Fibroblast of lung (primary cell): ENCODE measurements at regions not wholly inside any gene's neighbourhood (a gene's known extent, or its start where the extent isn't known, plus 50 kb on each side); places are given as distances from the start of the nearest gene placed in this dataset.
A peak's percentile ranks its signal among the peaks of the same experiment; 100 is the strongest.
"Not testable (repeated sequence)": the region's sequence is repeated elsewhere in the genome, so short reads cannot be mapped to it uniquely, and the experiment has no call there.

Experiments used
- DNase-seq, 2 donors: peaks; one replicate each; pipeline versions ENCODE4 v3.0.0 to v3.0.0-alpha.2; 2010; ENCODE audit warnings: low read depth in 2 of 2
- H2AFZ ChIP-seq: 2 replicates; pipeline ENCODE4 v1.5.1; 2012; ENCODE audit warnings: low read length, control low read depth, inconsistent platforms
- H3K27ac ChIP-seq: 2 replicates; pipeline ENCODE4 v1.5.1; 2011; ENCODE audit warnings: low read length, control low read depth; ENCODE audit not compliant: insufficient read depth
- H3K27me3 ChIP-seq: 2 replicates; pipeline ENCODE4 v1.5.1; 2011; ENCODE audit warnings: mild to moderate bottlenecking, low read length; ENCODE audit not compliant: control insufficient read depth, insufficient read depth
- H3K36me3 ChIP-seq: 2 replicates; pipeline ENCODE4 v1.5.1; 2011; ENCODE audit warnings: low read length; ENCODE audit not compliant: control insufficient read depth, insufficient read depth
- H3K4me1 ChIP-seq: 2 replicates; pipeline ENCODE4 v1.5.1; 2011; ENCODE audit warnings: low read length; ENCODE audit not compliant: control insufficient read depth, insufficient read depth; ENCODE audit errors: extremely low read depth
- H3K4me2 ChIP-seq: 2 replicates; pipeline ENCODE4 v1.5.1; 2011; ENCODE audit warnings: low read length, control low read depth; ENCODE audit not compliant: insufficient read depth; ENCODE audit errors: extremely low read depth
- H3K4me3 ChIP-seq, 4 experiments: fragments of 200-600 bp in 1 of 4; sonication (generic) in 1 of 4; replicated peaks in 1 of 4; 2 replicates each; pipeline ENCODE4 v1.5.1; 2011 to 2016; ENCODE audit warnings: low read length in 4 of 4, low read depth in 3 of 4, mild to moderate bottlenecking in 3 of 4, control low read depth in 2 of 4, inconsistent platforms in 1 of 4, mixed read lengths in 1 of 4; ENCODE audit not compliant: insufficient read depth in 1 of 4; ENCODE audit errors: control extremely low read depth in 1 of 4
- H3K79me2 ChIP-seq: 2 replicates; pipeline ENCODE4 v1.5.1; 2012; ENCODE audit warnings: mild to moderate bottlenecking, low read length, inconsistent platforms; ENCODE audit not compliant: control insufficient read depth, insufficient read depth
- H3K9ac ChIP-seq: 2 replicates; pipeline ENCODE4 v1.5.1; 2011; ENCODE audit warnings: mild to moderate bottlenecking, low read length, control low read depth; ENCODE audit not compliant: insufficient read depth
- H3K9me3 ChIP-seq: 2 replicates; pipeline ENCODE4 v1.5.1; 2012; ENCODE audit warnings: low read depth, low read length; ENCODE audit not compliant: control insufficient read depth, insufficient read depth
- H4K20me1 ChIP-seq: 2 replicates; pipeline ENCODE4 v1.5.1; 2011; ENCODE audit warnings: low read length; ENCODE audit not compliant: control insufficient read depth, insufficient read depth; ENCODE audit errors: extremely low read depth
- CTCF ChIP-seq, 2 donors: IDR thresholded peaks in 1 of 2; conservative IDR thresholded peaks in 1 of 2; 1 replicate in 1 of 2; 2 replicates in 1 of 2; pipeline ENCODE4 v1.5.1; 2011 to 2012; ENCODE audit warnings: low read length in 2 of 2, control low read depth in 1 of 2, inconsistent platforms in 1 of 2, low read depth in 1 of 2, mild to moderate bottlenecking in 1 of 2
- EZH2 ChIP-seq: IDR thresholded peaks from 2 replicates; pipeline ENCODE4 v1.5.1; 2012; ENCODE audit warnings: low read length, control low read depth, mild to moderate bottlenecking; ENCODE audit errors: missing control alignments

- not testable (repeated sequence) for H3K9ac ChIP-seq, H3K4me1 ChIP-seq, H3K27me3 ChIP-seq, H2AFZ ChIP-seq, H3K36me3 ChIP-seq, H3K4me3 ChIP-seq, H3K27ac ChIP-seq, H4K20me1 ChIP-seq, H3K4me2 ChIP-seq, H3K79me2 ChIP-seq, H3K9me3 ChIP-seq
- DNase-seq = peak; percentile 57 to 66
Observed at GRCh38 chr5:10015681-10016080, 234.0 kb downstream of the ATPSCKMT start.

- no peak overlapping the region for H3K9ac ChIP-seq
- TF ChIP-seq EZH2 (no peak), CTCF (conservative IDR thresholded peaks at IDR 0.05 in 1 of 2, IDR thresholded peaks at IDR 0.05 in 1 of 2; ENCODE audit: low read depth in 1 of 2, low read length in 2 of 2) (no peak)
- no peak overlapping the region for H3K27ac ChIP-seq
- H3K4me1 ChIP-seq = no peaks in the 10 kb centered on the region
- H4K20me1 ChIP-seq = no peaks in the 10 kb centered on the region
- no peaks in the 10 kb centered on the region for H3K27me3 ChIP-seq
- no peak overlapping the region for H3K4me3 ChIP-seq
- DNase-seq = peak in 1 of 2 donors; percentile 43
- no peak overlapping the region for H2AFZ ChIP-seq
- no peaks in the 10 kb centered on the region for H3K9me3 ChIP-seq
- H3K4me2 ChIP-seq = no peak overlapping the region
- no peaks in the 10 kb centered on the region for H3K79me2 ChIP-seq
- no peaks in the 10 kb centered on the region for H3K36me3 ChIP-seq
Observed at GRCh38 chr5:10009802-10010201, 239.9 kb downstream of the ATPSCKMT start.

GRCh38 chr5:9987101-9987500, 262.6 kb downstream of the ATPSCKMT start:
- Histone ChIP-seq H3K36me3 (no peaks in the 10 kb centered on the region), H3K9ac (no peak overlapping the region), H3K9me3 (no peaks in the 10 kb centered on the region), H3K27ac (no peak overlapping the region), H3K27me3 (no peaks in the 10 kb centered on the region), H3K79me2 (no peaks in the 10 kb centered on the region), H3K4me2 (no peak overlapping the region), H2AFZ (no peak overlapping the region), H3K4me1 (no peaks in the 10 kb centered on the region), H4K20me1 (no peaks in the 10 kb centered on the region), H3K4me3 (no peak overlapping the region)
- DNase-seq = no peak
- TF ChIP-seq EZH2 (no peak), CTCF (conservative IDR thresholded peaks at IDR 0.05 in 1 of 2, IDR thresholded peaks at IDR 0.05 in 1 of 2; ENCODE audit: low read depth in 1 of 2, low read length in 2 of 2) (no peak)

- no peaks in the 10 kb centered on the region for H3K9me3 ChIP-seq
- H2AFZ ChIP-seq = no peak overlapping the region
- H3K36me3 ChIP-seq = no peaks in the 10 kb centered on the region
- peaks cover 2% of the 10 kb centered on the region for H3K27me3 ChIP-seq
- no peak overlapping the region for H3K9ac ChIP-seq
- no peak overlapping the region for H3K4me3 ChIP-seq
- no peaks in the 10 kb centered on the region for H3K4me1 ChIP-seq
- no peak for DNase-seq
- no peak overlapping the region for H3K27ac ChIP-seq
- H3K4me2 ChIP-seq = no peak overlapping the region
- no peaks in the 10 kb centered on the region for H4K20me1 ChIP-seq
- H3K79me2 ChIP-seq = no peaks in the 10 kb centered on the region
- TF ChIP-seq EZH2 (no peak), CTCF (conservative IDR thresholded peaks at IDR 0.05 in 1 of 2, IDR thresholded peaks at IDR 0.05 in 1 of 2; ENCODE audit: low read depth in 1 of 2, low read length in 2 of 2) (no peak)
Observed at GRCh38 chr5:9977070-9977469, 272.6 kb downstream of the ATPSCKMT start.
